ENCODE measurements at regions not wholly inside any gene's neighbourhood (a gene's known extent, or its start where the extent isn't known, plus 50 kb on each side); places are given as distances from the start of the nearest gene placed in this dataset.

- TF ChIP-seq CTCF (IDR thresholded peaks at IDR 0.05; ENCODE audit: borderline replicate concordance, control extremely low read depth, extremely low read depth, insufficient read depth, missing control alignments), result no peak
- no peak for DNase-seq (ENCODE audit: low spot score)
- in situ Hi-C loops (cut with MboI; ENCODE audit: low sequenced_read_pairs, unreplicated experiment), result no loop called here
These were observed 207.7 kb downstream of the PIK3R1 start for GRCh38 chr5:68423154-68423811.

- no peak for TF ChIP-seq CTCF (IDR thresholded peaks at IDR 0.05; ENCODE audit: borderline replicate concordance, control extremely low read depth, extremely low read depth, insufficient read depth, missing control alignments)
- in situ Hi-C loops (cut with MboI; ENCODE audit: low sequenced_read_pairs, unreplicated experiment), result no loop called here
- peak; percentile 37 for DNase-seq (ENCODE audit: low spot score)
These were observed 209.4 kb downstream of the PIK3R1 start for GRCh38 chr5:68424799-68425537.

GRCh38 chr5:68426586-68426985 lies 211.0 kb downstream of the PIK3R1 start:
- in situ Hi-C loops (cut with MboI; ENCODE audit: low sequenced_read_pairs, unreplicated experiment), result no loop called here
- DNase-seq (ENCODE audit: low spot score), result no peak
- no peak for TF ChIP-seq CTCF (IDR thresholded peaks at IDR 0.05; ENCODE audit: borderline replicate concordance, control extremely low read depth, extremely low read depth, insufficient read depth, missing control alignments)

- DNase-seq (ENCODE audit: low spot score), result no peak
- in situ Hi-C loops (cut with MboI; ENCODE audit: low sequenced_read_pairs, unreplicated experiment), result no loop called here
- no peak for TF ChIP-seq CTCF (IDR thresholded peaks at IDR 0.05; ENCODE audit: borderline replicate concordance, control extremely low read depth, extremely low read depth, insufficient read depth, missing control alignments)
These were observed 212.8 kb downstream of the PIK3R1 start for GRCh38 chr5:68428231-68428811.

- no peak for DNase-seq (ENCODE audit: low spot score)
- TF ChIP-seq CTCF (IDR thresholded peaks at IDR 0.05; ENCODE audit: borderline replicate concordance, control extremely low read depth, extremely low read depth, insufficient read depth, missing control alignments), result no peak
- in situ Hi-C loops (cut with MboI; ENCODE audit: low sequenced_read_pairs, unreplicated experiment), result no loop called here
These were observed 214.0 kb downstream of the PIK3R1 start for GRCh38 chr5:68429510-68429909.

- no peak for TF ChIP-seq CTCF (IDR thresholded peaks at IDR 0.05; ENCODE audit: borderline replicate concordance, control extremely low read depth, extremely low read depth, insufficient read depth, missing control alignments)
- no peak for DNase-seq (ENCODE audit: low spot score)
- in situ Hi-C loops (cut with MboI; ENCODE audit: low sequenced_read_pairs, unreplicated experiment), result no loop called here
These were observed 214.7 kb downstream of the PIK3R1 start for GRCh38 chr5:68430279-68430678.

Measured in GM13976 (cell line).